AG08395 (cell line): ENCODE measurements at regions not wholly inside any gene's neighbourhood (a gene's known extent, or its start where the extent isn't known, plus 50 kb on each side); places are given as distances from the start of the nearest gene placed in this dataset.
A peak's percentile ranks its signal among the peaks of the same experiment; 100 is the strongest.

Experiments used
- DNase-seq: peaks from one replicate; pipeline ENCODE4 v3.0.0; 2012; ENCODE audit warnings: mixed read lengths, low spot score

GRCh38 chr14:65934070-65934435, 521.5 kb downstream of the FUT8 start:
- DNase-seq, result no peak

- DNase-seq, result no peak
Measured at GRCh38 chr14:65936342-65936975, 523.9 kb downstream of the FUT8 start.

GRCh38 chr14:65937079-65937959, 524.8 kb downstream of the FUT8 start:
- DNase-seq, result no peak

- DNase-seq, result no peak
Measured at GRCh38 chr14:65937960-65938316, 525.4 kb downstream of the FUT8 start.

GRCh38 chr14:65938738-65939137, 526.2 kb downstream of the FUT8 start:
- DNase-seq, result no peak

GRCh38 chr14:65939184-65939583, 526.7 kb downstream of the FUT8 start:
- no peak for DNase-seq

GRCh38 chr14:65940056-65940735, 527.7 kb downstream of the FUT8 start:
- no peak for DNase-seq

GRCh38 chr14:65941091-65941490, 528.6 kb downstream of the FUT8 start:
- no peak for DNase-seq

GRCh38 chr14:65943150-65943549, 530.6 kb downstream of the FUT8 start:
- DNase-seq, result no peak

- no peak for DNase-seq
Measured at GRCh38 chr14:65943916-65944410, 531.4 kb downstream of the FUT8 start.

- no peak for DNase-seq
Measured at GRCh38 chr14:65945327-65945726, 532.8 kb downstream of the FUT8 start.

GRCh38 chr14:65946494-65946893, 534.0 kb downstream of the FUT8 start:
- DNase-seq, result no peak

GRCh38 chr14:65948302-65948701, 535.8 kb downstream of the FUT8 start:
- no peak for DNase-seq

GRCh38 chr14:65949711-65950516, 536.3 kb upstream of the CCDC196 start:
- peak; percentile 15 for DNase-seq

GRCh38 chr14:65954942-65955341, 531.2 kb upstream of the CCDC196 start:
- no peak for DNase-seq

- DNase-seq, result no peak
Measured at GRCh38 chr14:65957631-65958205, 528.5 kb upstream of the CCDC196 start.

- peak; percentile 45 for DNase-seq
Measured at GRCh38 chr14:65958664-65959562, 527.3 kb upstream of the CCDC196 start.

- no peak for DNase-seq
Measured at GRCh38 chr14:65959563-65960024, 526.6 kb upstream of the CCDC196 start.

GRCh38 chr14:65961004-65961403, 525.2 kb upstream of the CCDC196 start:
- peak; percentile 53 for DNase-seq

GRCh38 chr14:65962952-65963351, 523.2 kb upstream of the CCDC196 start:
- DNase-seq, result no peak
